Left lung (tissue), 4 donors: ENCODE measurements at regions not wholly inside any gene's neighbourhood (a gene's known extent, or its start where the extent isn't known, plus 50 kb on each side); places are given as distances from the start of the nearest gene placed in this dataset.

ENCODE experiments used
- ATAC-seq: fragments of 200-7000 bp; cut with Tn5 transposase; one replicate; pipeline ENCODE4 v1.9.1; 2020; ENCODE audit warnings: moderate library complexity
- DNase-seq, 4 donors: peaks; one replicate each; pipeline ENCODE4 v3.0.0-alpha.2; 2013 to 2020
- H3K27ac ChIP-seq, 2 donors: fragments of 200-600 bp; sonication (generic) in 1 of 2; one replicate each; pipeline versions ENCODE4 v1.5.0 to v1.8.0; 2020 to 2021
- H3K27me3 ChIP-seq, 2 donors: fragments of 200-600 bp; sonication (generic) in 1 of 2; one replicate each; pipeline versions ENCODE4 v1.5.0 to v1.8.0; 2020 to 2021
- H3K36me3 ChIP-seq, 2 donors: fragments of 200-600 bp; sonication (generic) in 1 of 2; one replicate each; pipeline versions ENCODE4 v1.5.0 to v1.8.0; 2020 to 2021
- H3K4me1 ChIP-seq, 2 donors: fragments of 200-600 bp; one replicate each; pipeline ENCODE4 v1.8.0; 2021
- H3K4me3 ChIP-seq, 2 donors: fragments of 200-600 bp; sonication (generic) in 1 of 2; one replicate each; pipeline versions ENCODE4 v1.5.0 to v1.8.0; 2020 to 2021; ENCODE audit warnings: mild to moderate bottlenecking in 1 of 2
- H3K9me3 ChIP-seq, 2 donors: fragments of 200-600 bp; sonication (generic) in 1 of 2; one replicate each; pipeline versions ENCODE4 v1.5.0 to v1.8.0; 2020 to 2021
- CTCF ChIP-seq, 2 donors: fragments of 200-600 bp; sonication (generic) in 1 of 2; IDR thresholded peaks; one replicate each; pipeline versions ENCODE4 v1.5.0 to v1.8.0; 2021; ENCODE audit warnings: antibody characterized with exemption in 2 of 2
- intact Hi-C, 2 donors: fragments of 100-400 bp; cut with DNase I; formaldehyde crosslinking; loops; one replicate each; pipeline versions ENCODE4 v1.11.2 to v1.14.2; 2022
- donor health status: DM: no; HTN: yes; CAD: no.
- donor health status: DM: no; HTN: no; CAD: no.

- peak in 1 of 4 donors; percentile 21 for DNase-seq
- intact Hi-C loops, result no loop called here
- peak; percentile 65 for ATAC-seq
These were observed 185.9 kb upstream of the CCDC150 start for GRCh38 chr2:196453613-196454047.

GRCh38 chr2:196454492-196454891 is 185.0 kb upstream of the CCDC150 start:
- no peak overlapping the region for H3K4me3 ChIP-seq
- ATAC-seq (no peak), DNase-seq (no peak)
- TF ChIP-seq CTCF (IDR thresholded peaks at IDR 0.05), result no peak
- intact Hi-C loops, result no loop called here
- H3K9me3 ChIP-seq, result no peaks in the 10 kb centered on the region
- H3K4me1 ChIP-seq, result no peaks in the 10 kb centered on the region
- no peak overlapping the region for H3K27ac ChIP-seq
- H3K36me3 ChIP-seq, result no peaks in the 10 kb centered on the region
- H3K27me3 ChIP-seq, result peaks cover 0 to 14% of the 10 kb centered on the region in 2 donors

More at GRCh38 chr2:196453613-196454047, 185.9 kb upstream of the CCDC150 start:
- peak; percentile 21 to 24 for TF ChIP-seq CTCF (IDR thresholded peaks at IDR 0.05)
- Histone ChIP-seq H3K4me3 (no peak overlapping the region), H3K9me3 (no peaks in the 10 kb centered on the region), H3K27ac (no peak overlapping the region), H3K4me1 (no peaks in the 10 kb centered on the region), H3K36me3 (no peaks in the 10 kb centered on the region), H3K27me3 (peaks cover 0 to 8% of the 10 kb centered on the region in 2 donors)

GRCh38 chr2:196459539-196459938 is 180.0 kb upstream of the CCDC150 start:
- intact Hi-C loops, result no loop called here
- no peak for TF ChIP-seq CTCF (IDR thresholded peaks at IDR 0.05)
- H3K36me3 ChIP-seq, result no peaks in the 10 kb centered on the region

GRCh38 chr2:196463706-196464105 is 175.8 kb upstream of the CCDC150 start:
- Histone ChIP-seq H3K9me3 (no peaks in the 10 kb centered on the region), H3K4me3 (no peak overlapping the region), H3K4me1 (no peaks in the 10 kb centered on the region), H3K27ac (no peak overlapping the region), H3K27me3 (peaks cover 0 to 9% of the 10 kb centered on the region in 2 donors), H3K36me3 (no peaks in the 10 kb centered on the region)
- TF ChIP-seq CTCF (IDR thresholded peaks at IDR 0.05), result no peak
- DNase-seq (no peak), ATAC-seq (no peak)
- intact Hi-C loops, result no loop called here

More at GRCh38 chr2:196459539-196459938, 180.0 kb upstream of the CCDC150 start:
- no peaks in the 10 kb centered on the region for H3K4me1 ChIP-seq
- peaks cover 0 to 19% of the 10 kb centered on the region in 2 donors for H3K27me3 ChIP-seq
- no peak for DNase-seq
- H3K4me3 ChIP-seq, result no peak overlapping the region
- no peak for ATAC-seq
- no peak overlapping the region for H3K27ac ChIP-seq
- H3K9me3 ChIP-seq, result no peaks in the 10 kb centered on the region

GRCh38 chr2:196464311-196464710 is 175.2 kb upstream of the CCDC150 start:
- H3K9me3 ChIP-seq, result no peaks in the 10 kb centered on the region

More at GRCh38 chr2:196464311-196464710, 175.2 kb upstream of the CCDC150 start:
- intact Hi-C loops, result no loop called here
- H3K4me3 ChIP-seq, result no peak overlapping the region
- no peak overlapping the region for H3K27ac ChIP-seq
- H3K4me1 ChIP-seq, result no peaks in the 10 kb centered on the region
- H3K36me3 ChIP-seq, result no peaks in the 10 kb centered on the region
- H3K27me3 ChIP-seq, result peaks cover 0 to 4% of the 10 kb centered on the region in 2 donors
- ATAC-seq, result no peak
- TF ChIP-seq CTCF (IDR thresholded peaks at IDR 0.05), result no peak
- DNase-seq, result no peak
